ENCODE measurements at regions not wholly inside any gene's neighbourhood (a gene's known extent, or its start where the extent isn't known, plus 50 kb on each side); places are given as distances from the start of the nearest gene placed in this dataset.
"Not testable (repeated sequence)": the region's sequence is repeated elsewhere in the genome, so short reads cannot be mapped to it uniquely, and the experiment has no call there.

DNA sequence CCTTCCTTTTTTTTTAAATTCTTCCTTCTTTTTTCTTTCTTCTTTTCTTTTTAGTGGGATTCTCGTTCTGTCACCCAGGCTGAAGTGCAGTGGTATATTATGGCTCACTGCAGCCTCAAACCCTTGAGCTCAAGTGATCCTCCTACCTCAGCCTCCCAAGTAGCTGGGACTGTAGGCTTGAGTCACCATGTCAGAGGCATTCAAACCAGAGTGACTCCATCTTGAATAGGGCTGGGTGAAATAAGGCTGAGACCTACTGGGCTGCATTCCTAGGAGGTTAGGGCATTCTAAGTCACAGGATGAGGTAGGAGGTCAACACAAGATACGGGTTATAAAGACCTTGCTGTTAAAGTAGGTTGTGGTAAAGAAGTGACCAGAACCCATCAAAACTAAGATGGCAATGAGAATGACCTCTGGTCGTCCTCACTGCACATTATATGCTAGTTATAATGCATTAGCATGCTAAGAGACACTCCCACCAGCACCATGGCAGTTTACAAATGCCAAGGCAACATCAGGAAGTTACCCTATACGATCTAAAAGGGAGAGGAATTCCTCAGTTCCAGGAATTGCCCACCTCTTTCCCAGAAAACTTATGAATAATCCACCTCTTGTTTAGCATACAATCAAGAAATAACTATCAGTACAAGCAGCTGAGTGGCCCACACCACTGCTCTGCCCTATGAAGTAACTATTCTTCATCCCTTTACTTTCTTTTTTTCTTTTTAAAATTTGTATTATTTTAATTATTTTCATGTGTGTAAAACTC, 99.0 kb upstream of the ITGB1 start:
- Mint-ChIP-seq H3K9me3 (no peaks in the 10 kb centered on the region), H3K36me3 (ENCODE audit: low read depth) (no peaks in the 10 kb centered on the region), H3K27me3 (peaks cover 9% of the 10 kb centered on the region), H3K27ac (no peak overlapping the region), H3K4me3 (no peak overlapping the region), H3K4me1 (ENCODE audit: low read depth) (no peaks in the 10 kb centered on the region)
- TF ChIP-seq, protein P1, sequence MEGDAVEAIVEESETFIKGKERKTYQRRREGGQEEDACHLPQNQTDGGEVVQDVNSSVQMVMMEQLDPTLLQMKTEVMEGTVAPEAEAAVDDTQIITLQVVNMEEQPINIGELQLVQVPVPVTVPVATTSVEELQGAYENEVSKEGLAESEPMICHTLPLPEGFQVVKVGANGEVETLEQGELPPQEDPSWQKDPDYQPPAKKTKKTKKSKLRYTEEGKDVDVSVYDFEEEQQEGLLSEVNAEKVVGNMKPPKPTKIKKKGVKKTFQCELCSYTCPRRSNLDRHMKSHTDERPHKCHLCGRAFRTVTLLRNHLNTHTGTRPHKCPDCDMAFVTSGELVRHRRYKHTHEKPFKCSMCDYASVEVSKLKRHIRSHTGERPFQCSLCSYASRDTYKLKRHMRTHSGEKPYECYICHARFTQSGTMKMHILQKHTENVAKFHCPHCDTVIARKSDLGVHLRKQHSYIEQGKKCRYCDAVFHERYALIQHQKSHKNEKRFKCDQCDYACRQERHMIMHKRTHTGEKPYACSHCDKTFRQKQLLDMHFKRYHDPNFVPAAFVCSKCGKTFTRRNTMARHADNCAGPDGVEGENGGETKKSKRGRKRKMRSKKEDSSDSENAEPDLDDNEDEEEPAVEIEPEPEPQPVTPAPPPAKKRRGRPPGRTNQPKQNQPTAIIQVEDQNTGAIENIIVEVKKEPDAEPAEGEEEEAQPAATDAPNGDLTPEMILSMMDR (IDR thresholded peaks at IDR 0.05): no peak
- POLR2A ChIA-PET: no interaction called here
- CTCF ChIA-PET: no interaction called here
- DNase-seq (no peak), ATAC-seq (no peak)
- intact Hi-C loops (cut with micrococcal nuclease): no loop called here

- TF ChIP-seq, protein P1 (IDR thresholded peaks at IDR 0.05): no peak
- H3K27ac Mint-ChIP-seq: no peak overlapping the region
- ChIA-PET POLR2A (no interaction called here), CTCF (no interaction called here)
- intact Hi-C loops (cut with micrococcal nuclease): no loop called here
- no peaks in the 10 kb centered on the region for H3K9me3 Mint-ChIP-seq
- peaks cover 9% of the 10 kb centered on the region for H3K27me3 Mint-ChIP-seq
- H3K36me3 Mint-ChIP-seq (ENCODE audit: low read depth): no peaks in the 10 kb centered on the region
- DNase-seq (no peak), ATAC-seq (no peak)
- no peaks in the 10 kb centered on the region for H3K4me1 Mint-ChIP-seq (ENCODE audit: low read depth)
- H3K4me3 Mint-ChIP-seq: no peak overlapping the region
These were observed 97.6 kb upstream of the ITGB1 start for GRCh38 chr10:33055625-33056024.

DNA sequence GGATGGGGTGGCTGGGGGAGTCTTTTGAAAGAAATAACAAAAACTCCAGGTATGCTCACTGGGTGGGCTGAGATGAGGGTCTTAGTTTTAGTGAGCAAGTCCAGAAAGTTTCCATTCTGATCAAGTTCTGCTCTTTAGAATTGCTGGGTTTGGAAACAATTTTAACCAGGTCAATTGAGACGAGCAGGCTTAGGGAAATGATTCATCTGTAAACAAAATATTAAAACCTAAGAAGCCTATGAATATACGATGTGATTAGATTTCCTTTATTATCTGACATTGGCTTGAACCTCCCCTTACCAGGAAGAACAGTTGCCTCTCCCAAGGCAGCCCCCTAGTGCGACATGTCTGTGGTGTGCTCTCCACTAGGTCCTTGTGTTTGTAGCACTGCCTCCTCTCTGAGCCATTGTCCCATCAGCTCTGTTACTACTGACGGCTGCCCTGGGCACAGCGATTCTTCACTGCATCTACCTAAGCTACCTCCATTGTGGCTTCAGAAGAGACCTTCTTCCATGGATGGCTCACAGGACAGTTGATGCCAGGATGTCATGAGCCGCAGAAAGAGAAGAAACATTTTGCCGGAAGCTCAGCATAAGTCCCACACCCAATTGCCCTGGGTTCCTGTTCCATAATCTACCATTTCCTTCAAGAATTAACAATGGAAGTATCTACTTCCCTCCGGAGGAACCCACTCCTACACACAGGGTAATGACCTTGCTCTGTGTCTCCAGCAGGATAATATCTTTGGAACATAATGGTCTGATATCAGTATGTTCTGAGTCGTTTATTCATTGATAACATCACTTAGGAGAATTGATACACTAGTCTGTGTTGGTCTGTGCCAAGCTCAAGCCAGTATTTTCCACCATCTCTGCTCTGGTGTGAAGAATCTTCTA, 95.1 kb upstream of the ITGB1 start:
- ChIA-PET POLR2A (no interaction called here), CTCF (interaction anchor here (1.4 kb wide), 1 partner anchor 44 kb away, joined by 3 read pairs; no protein-coding TSS in a partner anchor)
- TF ChIP-seq, protein P1 (IDR thresholded peaks at IDR 0.05): no peak
- H3K4me1 Mint-ChIP-seq (ENCODE audit: low read depth): no peaks in the 10 kb centered on the region
- peaks cover 9% of the 10 kb centered on the region for H3K27me3 Mint-ChIP-seq
- H3K27ac Mint-ChIP-seq: no peak overlapping the region
- no peaks in the 10 kb centered on the region for H3K9me3 Mint-ChIP-seq
- intact Hi-C loops (cut with micrococcal nuclease): no loop called here
- no peak overlapping the region for H3K4me3 Mint-ChIP-seq
- ATAC-seq (no peak), DNase-seq (no peak)
- no peaks in the 10 kb centered on the region for H3K36me3 Mint-ChIP-seq (ENCODE audit: low read depth)

- H3K9me3 Mint-ChIP-seq: no peaks in the 10 kb centered on the region
- TF ChIP-seq, protein P1 (IDR thresholded peaks at IDR 0.05): no peak
- ATAC-seq (no peak), DNase-seq (no peak)
- H3K4me3 Mint-ChIP-seq: no peak overlapping the region
- peaks cover 9% of the 10 kb centered on the region for H3K27me3 Mint-ChIP-seq
- no peaks in the 10 kb centered on the region for H3K36me3 Mint-ChIP-seq (ENCODE audit: low read depth)
- H3K4me1 Mint-ChIP-seq (ENCODE audit: low read depth): no peaks in the 10 kb centered on the region
- no peak overlapping the region for H3K27ac Mint-ChIP-seq
- POLR2A ChIA-PET: no interaction called here
- CTCF ChIA-PET: no interaction called here
- intact Hi-C loops (cut with micrococcal nuclease): no loop called here
These were observed 94.3 kb upstream of the ITGB1 start for GRCh38 chr10:33052263-33052875.

- intact Hi-C loops (cut with micrococcal nuclease); H3K36me3 Mint-ChIP-seq (ENCODE audit: low read depth); H3K9me3 Mint-ChIP-seq; ATAC-seq; CTCF ChIA-PET; H3K4me1 Mint-ChIP-seq (ENCODE audit: low read depth); H3K27me3 Mint-ChIP-seq; POLR2A ChIA-PET: not testable (repeated sequence)
- Mint-ChIP-seq H3K4me3 (peak overlapping the region; percentile 71), H3K27ac (peak overlapping the region; percentile 59)
- peak; percentile 13 for DNase-seq
These were observed 92.2 kb upstream of the ITGB1 start for GRCh38 chr10:33049963-33050920.
